GM06990 (cell line): ENCODE measurements at regions not wholly inside any gene's neighbourhood (a gene's known extent, or its start where the extent isn't known, plus 50 kb on each side); places are given as distances from the start of the nearest gene placed in this dataset.
"Not testable (repeated sequence)": the region's sequence is repeated elsewhere in the genome, so short reads cannot be mapped to it uniquely, and the experiment has no call there.

Experiments
- DNase-seq: peaks from one replicate; pipeline ENCODE4 v3.0.0-alpha.2; 2011; ENCODE audit not compliant: insufficient read length; ENCODE audit errors: extremely low read depth
- H3K27me3 ChIP-seq: replicated peaks from 2 replicates; pipeline ENCODE4 v1.6.0; 2011; ENCODE audit warnings: low read length; ENCODE audit not compliant: control insufficient read depth, insufficient read depth
- H3K36me3 ChIP-seq: 2 replicates; pipeline ENCODE4 v1.5.1; 2011; ENCODE audit warnings: low read length; ENCODE audit not compliant: control insufficient read depth, insufficient read depth
- H3K4me3 ChIP-seq: replicated peaks from 2 replicates; pipeline ENCODE4 v1.5.1; 2011; ENCODE audit warnings: low read depth, mild to moderate bottlenecking, control low read depth, low read length
- CTCF ChIP-seq: IDR thresholded peaks from 2 replicates; pipeline ENCODE4 v1.5.1; 2011; ENCODE audit warnings: low read length, control low read depth, mild to moderate bottlenecking, inconsistent platforms; ENCODE audit not compliant: insufficient read depth, poor library complexity, severe bottlenecking

DNA sequence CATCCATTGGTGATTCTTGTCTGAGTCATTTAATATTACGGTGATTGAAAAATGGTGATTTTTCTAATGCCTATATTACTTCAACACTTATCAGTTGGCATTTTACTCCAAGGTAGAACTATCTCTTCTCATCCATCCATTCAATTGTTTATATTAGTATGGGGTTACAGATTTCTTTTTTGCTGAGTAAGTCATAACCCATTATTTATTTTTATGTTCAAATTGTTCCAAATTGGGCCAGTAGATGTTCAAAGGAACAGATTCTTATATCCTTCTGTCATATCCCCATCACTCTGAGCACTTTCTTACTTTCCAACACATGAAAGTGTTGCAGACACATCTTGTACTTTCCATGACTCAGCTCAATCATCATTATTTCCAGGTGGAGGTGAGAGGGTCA lies 466.8 kb upstream of the CAMK1G start:
- DNase-seq: no peak
- H3K4me3 ChIP-seq: no peak overlapping the region
- H3K27me3 ChIP-seq: no peaks in the 10 kb centered on the region
- no peaks in the 10 kb centered on the region for H3K36me3 ChIP-seq
- TF ChIP-seq CTCF: no peak

GRCh38 chr1:209123601-209124000 lies 459.9 kb upstream of the CAMK1G start:
- no peak for DNase-seq
- no peak for TF ChIP-seq CTCF
- Histone ChIP-seq H3K36me3 (no peaks in the 10 kb centered on the region), H3K27me3 (peaks cover 2% of the 10 kb centered on the region), H3K4me3 (no peak overlapping the region)

- H3K36me3 ChIP-seq, DNase-seq, H3K27me3 ChIP-seq, H3K4me3 ChIP-seq: not testable (repeated sequence)
Observed at GRCh38 chr1:209129091-209129490, 454.4 kb upstream of the CAMK1G start.

DNA sequence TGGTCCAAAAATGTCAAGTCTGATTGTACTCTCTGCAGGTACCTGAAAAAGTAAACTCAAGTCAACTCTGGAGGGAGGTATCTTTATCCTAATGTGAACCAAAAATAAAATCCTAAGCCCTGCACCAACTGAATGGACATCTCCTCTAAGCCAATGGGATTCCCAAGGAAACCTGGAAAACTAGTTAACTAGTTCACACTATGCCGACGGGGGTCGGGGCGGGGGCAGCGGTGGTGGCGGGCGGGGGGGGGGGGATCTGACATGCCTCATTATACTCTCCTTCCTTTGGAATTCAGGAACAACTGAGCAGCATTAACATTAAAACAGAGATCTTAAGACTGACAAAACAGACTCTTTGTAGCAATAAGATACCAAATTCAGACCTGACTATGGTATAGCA lies 452.6 kb upstream of the CAMK1G start:
- DNase-seq: no peak
- Histone ChIP-seq H3K4me3 (no peak overlapping the region), H3K36me3 (no peaks in the 10 kb centered on the region), H3K27me3 (no peaks in the 10 kb centered on the region)
- TF ChIP-seq CTCF: no peak

DNA sequence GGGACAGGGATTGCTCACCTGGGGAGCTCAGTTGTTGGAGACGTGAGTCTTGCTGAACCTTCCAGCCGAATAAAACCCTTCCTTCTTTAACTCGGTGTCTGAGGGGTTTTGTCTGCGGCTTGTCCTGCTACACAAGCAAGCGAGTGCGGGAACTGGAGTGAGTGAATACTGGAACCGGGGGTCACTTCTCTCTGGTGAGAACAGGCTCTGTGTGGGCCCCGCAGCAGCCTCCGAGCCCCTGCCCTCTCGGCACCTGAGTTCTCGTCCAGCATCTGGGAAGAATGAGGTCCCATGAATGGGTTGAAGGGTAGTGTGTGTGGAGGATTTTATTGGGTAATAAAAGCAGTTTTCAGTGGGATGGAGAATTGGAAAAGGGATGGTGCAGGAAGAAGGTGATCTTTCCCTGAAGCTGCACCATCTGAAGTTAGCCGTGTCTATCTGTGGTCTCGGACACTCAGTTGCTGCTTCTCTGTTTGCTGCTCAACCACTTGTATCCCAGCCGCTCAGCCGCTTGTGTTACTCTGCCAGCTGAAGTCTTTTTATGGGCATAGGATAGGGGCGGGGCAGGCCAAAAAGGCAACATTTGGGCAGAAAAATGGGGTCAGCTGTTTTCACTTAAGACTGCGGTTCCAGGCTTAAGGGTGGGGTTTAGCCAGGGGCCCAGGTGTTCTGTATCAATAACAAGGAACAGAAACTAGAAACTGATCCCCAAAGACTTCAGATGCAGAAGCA lies 450.6 kb upstream of the CAMK1G start:
- no peaks in the 10 kb centered on the region for H3K36me3 ChIP-seq
- peak; percentile 8 for DNase-seq
- no peak overlapping the region for H3K4me3 ChIP-seq
- H3K27me3 ChIP-seq: no peaks in the 10 kb centered on the region
- no peak for TF ChIP-seq CTCF

GRCh38 chr1:209134001-209134400 lies 449.5 kb upstream of the CAMK1G start:
- DNase-seq: peak; percentile 37
- no peaks in the 10 kb centered on the region for H3K27me3 ChIP-seq
- TF ChIP-seq CTCF: no peak
- no peaks in the 10 kb centered on the region for H3K36me3 ChIP-seq
- no peak overlapping the region for H3K4me3 ChIP-seq
